H9 (cell line): ENCODE measurements at regions not wholly inside any gene's neighbourhood (a gene's known extent, or its start where the extent isn't known, plus 50 kb on each side); places are given as distances from the start of the nearest gene placed in this dataset.

Experiments used
- DNase-seq: peaks from one replicate; pipeline ENCODE4 v3.0.0-alpha.2; 2017
- H2AFZ ChIP-seq: one replicate; pipeline ENCODE4 v1.6.1; 2013; ENCODE audit warnings: mild to moderate bottlenecking, low read length, control low read depth, moderate library complexity
- H2AK5ac ChIP-seq: 2 replicates; pipeline ENCODE4 v1.6.1; 2013; ENCODE audit warnings: low read length, control low read depth, mixed read lengths; ENCODE audit not compliant: insufficient read length
- H2BK120ac ChIP-seq: one replicate; pipeline ENCODE4 v1.6.1; 2013; ENCODE audit warnings: low read depth, mild to moderate bottlenecking, low read length, control low read depth, inconsistent platforms; ENCODE audit not compliant: poor library complexity, severe bottlenecking
- H2BK12ac ChIP-seq: 2 replicates; pipeline ENCODE4 v1.6.1; 2013; ENCODE audit warnings: low read length, control low read depth, mixed read lengths, low read depth; ENCODE audit not compliant: insufficient read length
- H2BK15ac ChIP-seq: 2 replicates; pipeline ENCODE4 v1.6.1; 2013; ENCODE audit warnings: low read depth, low read length, control low read depth
- H2BK20ac ChIP-seq: one replicate; pipeline ENCODE4 v1.6.1; 2013; ENCODE audit warnings: low read depth, mild to moderate bottlenecking, low read length, control low read depth, inconsistent platforms; ENCODE audit not compliant: poor library complexity, severe bottlenecking
- H2BK5ac ChIP-seq: 2 replicates; pipeline ENCODE4 v1.6.1; 2013; ENCODE audit warnings: low read length, control low read depth, mixed read lengths; ENCODE audit not compliant: insufficient read length
- H3K14ac ChIP-seq: 2 replicates; pipeline ENCODE4 v1.6.1; 2013; ENCODE audit warnings: low read length, control low read depth; ENCODE audit not compliant: insufficient read depth
- H3K18ac ChIP-seq: 2 replicates; pipeline ENCODE4 v1.6.1; 2013; ENCODE audit warnings: low read depth, mild to moderate bottlenecking, mixed read lengths, low read length, control low read depth; ENCODE audit not compliant: insufficient read length
- H3K23ac ChIP-seq: 2 replicates; pipeline ENCODE4 v1.6.1; 2013; ENCODE audit warnings: low read length, control low read depth, mixed read lengths, low read depth; ENCODE audit not compliant: insufficient read length
- H3K23me2 ChIP-seq: 2 replicates; pipeline ENCODE4 v1.6.1; 2013; ENCODE audit warnings: low read depth, mild to moderate bottlenecking, mixed read lengths, low read length, control low read depth; ENCODE audit not compliant: insufficient read length, poor library complexity, severe bottlenecking
- H3K27ac ChIP-seq: 2 replicates; pipeline ENCODE4 v1.5.1; 2013; ENCODE audit warnings: low read length, control low read depth, mixed read lengths, low read depth; ENCODE audit not compliant: insufficient read length
- H3K27me3 ChIP-seq: 2 replicates; pipeline ENCODE4 v1.6.1; 2013; ENCODE audit warnings: low read length, control low read depth, inconsistent platforms; ENCODE audit not compliant: insufficient read depth
- H3K4ac ChIP-seq: 2 replicates; pipeline ENCODE4 v1.6.1; 2013; ENCODE audit warnings: low read depth, mild to moderate bottlenecking, control low read depth, inconsistent platforms, low read length, moderate library complexity
- H3K4me1 ChIP-seq: 2 replicates; pipeline ENCODE4 v1.6.1; 2013; ENCODE audit warnings: low read length, control low read depth, inconsistent platforms; ENCODE audit not compliant: insufficient read depth
- H3K4me2 ChIP-seq: 2 replicates; pipeline ENCODE4 v1.6.1; 2013; ENCODE audit warnings: low read length, control low read depth, mixed read lengths; ENCODE audit not compliant: insufficient read length, insufficient read depth
- H3K56ac ChIP-seq: 2 replicates; pipeline ENCODE4 v1.6.1; 2013; ENCODE audit warnings: low read depth, mild to moderate bottlenecking, mixed read lengths, low read length, control low read depth; ENCODE audit not compliant: insufficient read length
- H3K79me1 ChIP-seq: 2 replicates; pipeline ENCODE4 v1.6.1; 2013; ENCODE audit warnings: low read depth, mild to moderate bottlenecking, moderate library complexity, low read length, control low read depth, inconsistent platforms; ENCODE audit not compliant: insufficient read depth, poor library complexity, severe bottlenecking
- H3K79me2 ChIP-seq: 2 replicates; pipeline ENCODE4 v1.6.1; 2013; ENCODE audit warnings: low read length, control low read depth, inconsistent platforms; ENCODE audit not compliant: insufficient read depth
- H3K9ac ChIP-seq: 2 replicates; pipeline ENCODE4 v1.6.1; 2013; ENCODE audit warnings: low read length, control low read depth, mixed read lengths; ENCODE audit not compliant: insufficient read length; ENCODE audit errors: extremely low read depth
- H3K9me3 ChIP-seq: one replicate; pipeline ENCODE4 v1.6.1; 2013; ENCODE audit warnings: low read depth, low read length, inconsistent platforms; ENCODE audit not compliant: control insufficient read depth
- H3T11ph ChIP-seq: one replicate; pipeline ENCODE4 v1.6.1; 2013; ENCODE audit warnings: mild to moderate bottlenecking, low read length, control low read depth, inconsistent platforms
- H4K20me1 ChIP-seq: one replicate; pipeline ENCODE4 v1.6.1; 2013; ENCODE audit not compliant: control insufficient read depth, insufficient read length, insufficient read depth
- H4K5ac ChIP-seq: 2 replicates; pipeline ENCODE4 v1.6.1; 2013; ENCODE audit warnings: low read depth, mild to moderate bottlenecking, mixed read lengths, low read length, control low read depth; ENCODE audit not compliant: insufficient read length
- H4K8ac ChIP-seq: replicated peaks from 2 replicates; pipeline ENCODE4 v1.6.1; 2013; ENCODE audit warnings: low read length, control low read depth, mixed read lengths, low read depth; ENCODE audit not compliant: insufficient read length
- H4K91ac ChIP-seq: 2 replicates; pipeline ENCODE4 v1.6.1; 2013; ENCODE audit warnings: low read depth, mild to moderate bottlenecking, moderate library complexity, mixed read lengths, low read length, control low read depth; ENCODE audit not compliant: insufficient read length
- H3K27ac Mint-ChIP-seq, 3 experiments: 2 replicates in 2 of 3; 3 replicates in 1 of 3; pipeline ENCODE4 v1.8.0; 2020 to 2021; ENCODE audit warnings: mixed read lengths in 3 of 3, mild to moderate bottlenecking in 1 of 3, moderate library complexity in 1 of 3
- H3K27me3 Mint-ChIP-seq: 2 replicates; pipeline ENCODE4 v1.8.0; 2021; ENCODE audit warnings: low read depth, mild to moderate bottlenecking, moderate library complexity, mixed read lengths
- H3K36me3 Mint-ChIP-seq, 3 experiments: 2 replicates in 2 of 3; 3 replicates in 1 of 3; pipeline ENCODE4 v1.8.0; 2020 to 2021; ENCODE audit warnings: low read depth in 3 of 3, mixed read lengths in 3 of 3; ENCODE audit not compliant: insufficient read depth in 1 of 3
- H3K4me1 Mint-ChIP-seq, 2 experiments: 2 replicates each; pipeline ENCODE4 v1.8.0; 2020; ENCODE audit warnings: mixed read lengths in 2 of 2
- H3K4me3 Mint-ChIP-seq, 2 experiments: 2 replicates in 1 of 2; 3 replicates in 1 of 2; pipeline ENCODE4 v1.8.0; 2020 to 2021; ENCODE audit warnings: mild to moderate bottlenecking in 2 of 2, mixed read lengths in 2 of 2, moderate library complexity in 1 of 2
- H3K9me3 Mint-ChIP-seq, 2 experiments: 2 replicates in 1 of 2; 3 replicates in 1 of 2; pipeline ENCODE4 v1.8.0; 2020; ENCODE audit warnings: mild to moderate bottlenecking in 2 of 2, mixed read lengths in 2 of 2, moderate library complexity in 1 of 2
- CTCF ChIP-seq: fragments of 200-600 bp; sonication (generic); conservative IDR thresholded peaks from 3 replicates; pipeline ENCODE4 v1.8.0; 2021; ENCODE audit warnings: antibody characterized with exemption, mild to moderate bottlenecking
- WGBS: extraction: QIAGEN DNeasy Blood & Tissue Kit; methylation state at CpG from one replicate; pipeline ENCODE4 v1.1.7; 2013; ENCODE audit warnings: missing lambda C conversion rate, low lambda C conversion rate, mixed read lengths; ENCODE audit not compliant: insufficient read length; ENCODE audit errors: extremely low coverage; 5-methylcytosine and 5-hydroxymethylcytosine counted together

GRCh38 chr3:94482686-94483085 lies 419.8 kb downstream of the NSUN3 start:
- Histone ChIP-seq H3T11ph (no peak overlapping the region), H3K27ac (no peak overlapping the region), H2BK5ac (no peak overlapping the region), H3K79me2 (no peaks in the 10 kb centered on the region), H3K56ac (no peak overlapping the region), H4K20me1 (no peaks in the 10 kb centered on the region), H2BK20ac (no peak overlapping the region), H2BK12ac (no peak overlapping the region), H4K8ac (no peak overlapping the region), H3K23me2 (no peaks in the 10 kb centered on the region), H3K18ac (no peak overlapping the region), H2AFZ (no peak overlapping the region), H3K4me1 (no peaks in the 10 kb centered on the region; the same call in 1 of the 2 replicates), H3K23ac (no peak overlapping the region), H3K9me3 (no peaks in the 10 kb centered on the region), H2BK120ac (no peak overlapping the region), H4K5ac (no peak overlapping the region), H4K91ac (no peak overlapping the region), H3K79me1 (no peaks in the 10 kb centered on the region), H3K14ac (no peak overlapping the region), H2AK5ac (no peak overlapping the region), H2BK15ac (no peak overlapping the region), H3K9ac (no peak overlapping the region), H3K4me2 (no peak overlapping the region), H3K4ac (no peak overlapping the region), H3K27me3 (no peaks in the 10 kb centered on the region)
- no peak overlapping the region for H3K27ac Mint-ChIP-seq
- no peak for TF ChIP-seq CTCF
- no CpG with 5 or more reads among the region's 3 CpGs for WGBS
- peaks cover 4 to 7% of the 10 kb centered on the region in 2 experiments; a peak in 2 of 4 replicates for H3K4me1 Mint-ChIP-seq
- DNase-seq, result no peak
- peaks cover 0 to 8% of the 10 kb centered on the region in 2 experiments; a peak in 3 of 5 replicates for H3K9me3 Mint-ChIP-seq
- peaks cover 0 to 4% (median 0%) of the 10 kb centered on the region in 3 experiments; a peak in 1 of 7 replicates for H3K36me3 Mint-ChIP-seq
- no peaks in the 10 kb centered on the region for H3K27me3 Mint-ChIP-seq
- H3K4me3 Mint-ChIP-seq, result no peak overlapping the region
